Gastrocnemius medialis (tissue), 4 donors: ENCODE measurements at regions not wholly inside any gene's neighbourhood (a gene's known extent, or its start where the extent isn't known, plus 50 kb on each side); places are given as distances from the start of the nearest gene placed in this dataset.

Experiments used
- ATAC-seq, 2 donors: fragments of 150-250 bp; one replicate each; pipeline ENCODE4 v1.9.1; 2016
- DNase-seq, 2 donors: peaks; one replicate each; pipeline ENCODE4 v3.0.0-alpha.2; 2019
- H3K27ac ChIP-seq, 4 donors: fragments of 200-600 bp; sonication (generic); 1 replicate in 1 of 4; 2 replicates in 3 of 4; pipeline ENCODE4 v1.5.1; 2016 to 2018; ENCODE audit warnings: mild to moderate bottlenecking in 2 of 4, moderate library complexity in 1 of 4
- H3K27me3 ChIP-seq, 3 donors: fragments of 200-600 bp; sonication (generic) in 2 of 3; 1 replicate in 1 of 3; 2 replicates in 2 of 3; pipeline versions ENCODE4 v1.5.1 to v1.6.0; 2016 to 2019; ENCODE audit warnings: mild to moderate bottlenecking in 1 of 3, moderate library complexity in 1 of 3
- H3K36me3 ChIP-seq, 2 donors: fragments of 200-600 bp; sonication (generic) in 1 of 2; one replicate each; pipeline ENCODE4 v1.5.1; 2017 to 2018
- H3K4me1 ChIP-seq, 2 donors: fragments of 200-600 bp; sonication (generic) in 1 of 2; one replicate each; pipeline ENCODE4 v1.5.1; 2016 to 2017; ENCODE audit warnings: mild to moderate bottlenecking in 2 of 2
- H3K4me3 ChIP-seq, 4 donors: fragments of 200-600 bp; sonication (generic) in 3 of 4; 1 replicate in 1 of 4; 2 replicates in 3 of 4; pipeline ENCODE4 v1.5.1; 2016 to 2019; ENCODE audit warnings: mild to moderate bottlenecking in 2 of 4
- H3K9me3 ChIP-seq, 3 donors: fragments of 200-600 bp; sonication (generic) in 2 of 3; 1 replicate in 1 of 3; 2 replicates in 2 of 3; pipeline ENCODE4 v1.5.1; 2016 to 2019
- CTCF ChIP-seq, 5 experiments: fragments of 450-650 bp in 3 of 5; fragments of 200-600 bp in 2 of 5; sonication (generic) in 2 of 5; IDR thresholded peaks in 4 of 5; conservative IDR thresholded peaks in 1 of 5; 1 replicate in 4 of 5; 2 replicates in 1 of 5; pipeline ENCODE4 v1.5.1; 2016 to 2019; ENCODE audit warnings: antibody characterized with exemption in 5 of 5, mild to moderate bottlenecking in 3 of 5, moderate library complexity in 3 of 5
- POLR2A ChIP-seq, 2 donors: fragments of 450-650 bp; IDR thresholded peaks; one replicate each; pipeline ENCODE4 v1.6.1; 2017; ENCODE audit warnings: antibody characterized with exemption in 2 of 2, mild to moderate bottlenecking in 2 of 2, moderate library complexity in 2 of 2
- in situ Hi-C, 4 donors: fragments of 200-750 bp; cut with MboI; loops; one replicate each; pipeline versions ENCODE4 v1.15.0 to v1.8.0; 2017; ENCODE audit warnings: low sequenced_read_pairs in 4 of 4
- intact Hi-C: fragments of 100-400 bp; cut with DNase I; formaldehyde crosslinking; loops from one replicate; pipeline ENCODE4 v1.15.1; 2023; ENCODE audit warnings: low total_unique reads

GRCh38 chr3:13144163-13145023 lies 71.2 kb upstream of the IQSEC1 start:
- in situ Hi-C loops: no loop called here
- Histone ChIP-seq H3K36me3 (no peaks in the 10 kb centered on the region), H3K9me3 (no peaks in the 10 kb centered on the region), H3K4me1 (no peaks in the 10 kb centered on the region), H3K4me3 (no peak overlapping the region), H3K27me3 (no peaks in the 10 kb centered on the region), H3K27ac (peak overlapping the region in 2 of 4 donors; percentile 5 to 52)
- TF ChIP-seq POLR2A (IDR thresholded peaks at IDR 0.05) (no peak), CTCF (IDR thresholded peaks at IDR 0.05 in 4 of 5, conservative IDR thresholded peaks at IDR 0.05 in 1 of 5) (no peak)
- ATAC-seq: peak; percentile 77 to 89
- peak; percentile 40 to 71 for DNase-seq
- intact Hi-C loops: no loop called here

DNA sequence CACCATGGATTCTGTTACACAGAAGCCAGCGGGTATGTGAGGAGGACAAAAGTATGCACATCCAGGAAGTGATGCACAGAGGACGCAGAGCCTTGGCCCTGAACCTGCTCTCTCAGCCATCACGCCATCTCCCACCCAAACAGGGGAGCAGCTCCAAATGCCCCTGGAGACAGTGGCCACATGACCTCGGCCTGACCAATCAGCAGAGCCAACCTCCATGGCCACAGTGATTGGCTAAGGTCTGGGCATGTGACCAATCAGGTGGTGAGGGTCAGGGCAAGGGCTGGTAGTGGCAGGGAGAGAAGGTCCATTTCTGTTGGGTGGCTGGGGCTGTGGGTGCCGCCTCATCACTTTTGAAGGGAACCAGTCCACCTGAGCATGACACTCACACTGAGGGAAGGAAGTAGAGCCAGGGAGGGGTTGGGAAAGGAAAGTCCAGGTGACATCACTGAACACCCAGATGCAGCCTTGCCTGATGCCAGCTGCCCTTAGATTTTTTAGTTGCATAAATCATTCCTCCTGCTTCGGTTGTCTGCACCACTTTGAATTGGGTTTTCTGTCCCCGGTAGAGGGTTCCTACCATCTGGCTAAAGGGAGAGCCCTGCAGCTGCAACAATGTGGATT lies 70.3 kb upstream of the IQSEC1 start:
- DNase-seq (peak in 1 of 2 donors; percentile 10), ATAC-seq (no peak)
- Histone ChIP-seq H3K4me3 (no peak overlapping the region), H3K27me3 (no peaks in the 10 kb centered on the region), H3K4me1 (no peaks in the 10 kb centered on the region), H3K9me3 (no peaks in the 10 kb centered on the region), H3K27ac (peak overlapping the region in 1 of 4 donors; percentile 30), H3K36me3 (no peaks in the 10 kb centered on the region)
- intact Hi-C loops: no loop called here
- in situ Hi-C loops: no loop called here
- TF ChIP-seq CTCF (IDR thresholded peaks at IDR 0.05 in 4 of 5, conservative IDR thresholded peaks at IDR 0.05 in 1 of 5) (no peak), POLR2A (IDR thresholded peaks at IDR 0.05) (no peak)

- Histone ChIP-seq H3K27ac (no peak overlapping the region), H3K27me3 (no peaks in the 10 kb centered on the region), H3K4me3 (no peak overlapping the region), H3K36me3 (no peaks in the 10 kb centered on the region), H3K4me1 (no peaks in the 10 kb centered on the region), H3K9me3 (no peaks in the 10 kb centered on the region)
- in situ Hi-C loops (no loop called here), intact Hi-C loops (no loop called here)
- DNase-seq (peak in 1 of 2 donors; percentile 5), ATAC-seq (no peak)
- TF ChIP-seq POLR2A (IDR thresholded peaks at IDR 0.05) (no peak), CTCF (IDR thresholded peaks at IDR 0.05 in 4 of 5, conservative IDR thresholded peaks at IDR 0.05 in 1 of 5) (no peak)
Observed at GRCh38 chr3:13142552-13143380, 69.5 kb upstream of the IQSEC1 start.

DNA sequence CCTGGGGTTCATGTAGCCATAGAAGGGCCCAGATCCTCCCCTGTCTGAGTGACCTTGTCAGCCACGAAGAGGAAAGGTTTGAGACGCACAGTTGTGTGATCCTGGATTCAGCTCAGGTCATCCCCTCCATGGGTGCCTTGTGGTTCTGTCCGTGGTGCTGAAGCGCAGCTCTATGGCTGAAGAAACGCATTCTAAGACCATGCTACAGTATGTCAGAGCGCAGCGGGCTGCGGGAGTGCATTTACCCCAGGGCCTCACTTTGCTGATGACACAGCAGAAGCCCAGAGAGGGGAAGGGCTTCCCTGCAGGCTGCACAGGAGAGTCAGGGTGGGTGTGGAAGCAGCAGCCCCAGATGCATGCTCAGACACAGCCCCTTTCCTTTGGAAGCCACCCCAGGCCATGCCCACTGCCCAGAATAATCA lies 68.8 kb upstream of the IQSEC1 start:
- H3K27ac ChIP-seq: no peak overlapping the region
- ATAC-seq (no peak), DNase-seq (peak in 1 of 2 donors; percentile 6)
- H3K4me3 ChIP-seq: no peak overlapping the region
- no peak for TF ChIP-seq POLR2A (IDR thresholded peaks at IDR 0.05)
- TF ChIP-seq CTCF (IDR thresholded peaks at IDR 0.05 in 4 of 5, conservative IDR thresholded peaks at IDR 0.05 in 1 of 5): no peak
- H3K9me3 ChIP-seq: no peaks in the 10 kb centered on the region
- H3K4me1 ChIP-seq: no peaks in the 10 kb centered on the region
- intact Hi-C loops: no loop called here
- in situ Hi-C loops: no loop called here
- no peaks in the 10 kb centered on the region for H3K36me3 ChIP-seq
- no peaks in the 10 kb centered on the region for H3K27me3 ChIP-seq
